ENCODE measurements at regions not wholly inside any gene's neighbourhood (a gene's known extent, or its start where the extent isn't known, plus 50 kb on each side); places are given as distances from the start of the nearest gene placed in this dataset.

DNA sequence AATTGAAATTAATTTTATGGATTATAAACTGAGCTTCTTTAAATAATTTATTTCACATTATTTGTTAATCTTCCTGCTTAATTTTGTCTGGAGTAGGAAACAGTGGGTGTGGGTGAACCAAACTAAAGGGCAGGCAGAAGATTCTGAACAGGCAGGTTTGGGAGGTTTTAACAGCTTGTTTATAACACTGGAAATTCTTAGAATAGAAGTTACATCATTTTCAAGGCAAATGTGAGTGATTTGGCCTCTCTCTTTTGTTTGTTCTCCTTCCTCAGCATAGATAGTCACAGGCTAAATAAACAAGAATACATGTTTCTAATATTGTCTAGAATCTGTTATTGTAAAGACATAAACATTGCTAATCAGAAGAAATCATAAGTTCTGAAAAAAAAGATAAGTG lies 970.9 kb upstream of the NUDT12 start:
- ChIA-PET POLR2A (no interaction called here), CTCF (interaction anchor here (0.7 kb wide), 1 partner anchor 227 kb away, joined by 3 read pairs; no protein-coding TSS in a partner anchor)
- Mint-ChIP-seq H3K9me3 (peaks cover 4 to 33% (median 5%) of the 10 kb centered on the region in 5 donors), H3K36me3 (no peaks in the 10 kb centered on the region), H3K4me3 (no peak overlapping the region), H3K4me1 (no peaks in the 10 kb centered on the region), H3K27ac (no peak overlapping the region), H3K27me3 (no peaks in the 10 kb centered on the region)
- no peak for DNase-seq
- Histone ChIP-seq H3K36me3 (ENCODE audit: insufficient read depth, low read length) (no peaks in the 10 kb centered on the region), H3K27ac (ENCODE audit: low read depth, low read length) (no peak overlapping the region), H3K4me3 (ENCODE audit: low read length) (no peak overlapping the region), H3K27me3 (ENCODE audit: insufficient read depth, low read length, poor library complexity, severe bottlenecking) (no peaks in the 10 kb centered on the region), H3K4me1 (ENCODE audit: insufficient read depth, low read length) (no peaks in the 10 kb centered on the region), H3K9me3 (ENCODE audit: low read length) (no peaks in the 10 kb centered on the region)

DNA sequence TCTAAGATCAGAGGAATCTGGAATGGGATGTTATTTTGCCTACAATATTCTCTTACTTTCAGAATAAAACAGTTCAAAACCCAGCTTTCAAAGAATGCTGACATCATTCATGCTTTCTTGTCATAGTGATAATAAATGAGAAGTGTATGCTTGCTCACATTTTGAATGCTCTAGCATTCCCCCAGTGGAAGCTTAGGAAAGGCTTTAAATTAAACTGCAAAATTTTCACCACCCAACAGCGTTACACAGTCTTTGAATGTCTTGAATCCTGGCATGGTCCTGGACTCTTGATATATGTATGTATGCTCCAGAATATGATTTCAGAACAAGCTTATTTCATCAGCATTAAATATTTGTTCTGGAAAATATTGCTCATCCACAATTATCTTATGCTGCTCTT lies 964.3 kb upstream of the NUDT12 start:
- H3K4me3 ChIP-seq (ENCODE audit: low read length), result no peak overlapping the region
- no peak overlapping the region for H3K27ac Mint-ChIP-seq
- POLR2A ChIA-PET, result no interaction called here
- CTCF ChIA-PET, result no interaction called here
- DNase-seq, result no peak
- no peak overlapping the region for H3K27ac ChIP-seq (ENCODE audit: low read depth, low read length)
- no peak overlapping the region for H3K4me3 Mint-ChIP-seq
- no peaks in the 10 kb centered on the region for H3K4me1 ChIP-seq (ENCODE audit: insufficient read depth, low read length)
- H3K36me3 Mint-ChIP-seq, result no peaks in the 10 kb centered on the region
- H3K9me3 ChIP-seq (ENCODE audit: low read length), result no peaks in the 10 kb centered on the region
- H3K9me3 Mint-ChIP-seq, result peaks cover 0 to 22% (median 5%) of the 10 kb centered on the region in 5 donors
- H3K27me3 ChIP-seq (ENCODE audit: insufficient read depth, low read length, poor library complexity, severe bottlenecking), result no peaks in the 10 kb centered on the region
- no peaks in the 10 kb centered on the region for H3K4me1 Mint-ChIP-seq
- H3K36me3 ChIP-seq (ENCODE audit: insufficient read depth, low read length), result no peaks in the 10 kb centered on the region
- H3K27me3 Mint-ChIP-seq, result no peaks in the 10 kb centered on the region

DNA sequence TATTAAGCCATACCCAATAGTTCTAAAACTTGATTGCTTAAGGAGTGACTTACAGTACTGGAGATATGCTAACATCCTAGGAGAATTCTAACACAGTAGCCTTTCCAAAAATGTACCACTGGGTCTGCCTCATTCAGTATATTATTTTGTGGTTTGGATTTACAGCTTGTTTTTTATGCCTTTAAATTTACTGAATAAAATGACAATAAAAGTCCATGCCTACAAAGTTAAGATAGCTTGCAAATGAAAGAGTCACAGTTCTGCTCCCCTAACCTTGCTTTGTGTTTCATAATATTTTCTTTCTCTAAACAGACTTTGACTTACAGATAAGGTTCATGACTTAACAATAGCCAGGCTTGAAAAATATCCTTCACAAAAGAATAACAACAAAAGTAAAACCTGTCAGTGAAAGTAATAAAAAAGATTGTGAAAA lies 951.1 kb upstream of the NUDT12 start:
- H3K4me1 Mint-ChIP-seq, result no peaks in the 10 kb centered on the region
- CTCF ChIA-PET, result no interaction called here

DNA sequence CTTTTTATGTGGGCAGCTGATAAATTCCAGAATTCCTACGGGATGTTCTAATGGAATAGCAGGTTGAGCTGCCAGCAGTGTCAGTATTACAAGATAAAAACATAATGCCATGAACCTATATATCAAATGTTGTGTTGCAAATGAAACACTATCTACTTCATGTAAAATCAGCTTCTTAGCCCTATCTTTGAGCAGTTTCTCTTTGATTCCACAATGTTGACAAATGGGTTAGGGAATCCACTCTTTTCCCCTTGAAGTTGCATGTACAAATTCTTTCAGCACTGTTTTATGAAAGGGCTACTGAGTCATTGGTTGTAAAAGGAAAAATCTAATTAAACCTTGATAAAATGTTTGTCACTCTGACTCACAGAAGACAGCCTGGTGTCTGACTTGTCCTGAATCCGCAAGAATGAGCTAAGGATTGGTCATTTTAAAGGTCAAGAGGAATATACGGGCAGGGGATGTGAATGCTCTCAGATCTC lies 950.6 kb upstream of the NUDT12 start:
- no peaks in the 10 kb centered on the region for H3K4me1 Mint-ChIP-seq
- no peaks in the 10 kb centered on the region for H3K27me3 ChIP-seq (ENCODE audit: insufficient read depth, low read length, poor library complexity, severe bottlenecking)
- peaks cover 9 to 28% (median 19%) of the 10 kb centered on the region in 5 donors for H3K9me3 Mint-ChIP-seq
- CTCF ChIA-PET, result no interaction called here
- no peaks in the 10 kb centered on the region for H3K36me3 Mint-ChIP-seq
- no peak for DNase-seq
- H3K4me3 ChIP-seq (ENCODE audit: low read length), result no peak overlapping the region
- no peak overlapping the region for H3K27ac ChIP-seq (ENCODE audit: low read depth, low read length)
- H3K27me3 Mint-ChIP-seq, result no peaks in the 10 kb centered on the region
- H3K4me3 Mint-ChIP-seq, result no peak overlapping the region
- no peaks in the 10 kb centered on the region for H3K9me3 ChIP-seq (ENCODE audit: low read length)
- no peaks in the 10 kb centered on the region for H3K36me3 ChIP-seq (ENCODE audit: insufficient read depth, low read length)
- H3K4me1 ChIP-seq (ENCODE audit: insufficient read depth, low read length), result no peaks in the 10 kb centered on the region
- H3K27ac Mint-ChIP-seq, result no peak overlapping the region
- POLR2A ChIA-PET, result no interaction called here

More for the DNA sequence above, 951.1 kb upstream of the NUDT12 start:
- no peaks in the 10 kb centered on the region for H3K4me1 ChIP-seq (ENCODE audit: insufficient read depth, low read length)
- H3K27ac ChIP-seq (ENCODE audit: low read depth, low read length), result no peak overlapping the region
- no peaks in the 10 kb centered on the region for H3K36me3 ChIP-seq (ENCODE audit: insufficient read depth, low read length)
- POLR2A ChIA-PET, result no interaction called here
- Mint-ChIP-seq H3K36me3 (no peaks in the 10 kb centered on the region), H3K27me3 (no peaks in the 10 kb centered on the region), H3K27ac (no peak overlapping the region), H3K9me3 (peaks cover 8 to 24% (median 16%) of the 10 kb centered on the region in 5 donors), H3K4me3 (no peak overlapping the region)
- no peaks in the 10 kb centered on the region for H3K27me3 ChIP-seq (ENCODE audit: insufficient read depth, low read length, poor library complexity, severe bottlenecking)
- DNase-seq, result no peak
- H3K4me3 ChIP-seq (ENCODE audit: low read length), result no peak overlapping the region
- H3K9me3 ChIP-seq (ENCODE audit: low read length), result no peaks in the 10 kb centered on the region

DNA sequence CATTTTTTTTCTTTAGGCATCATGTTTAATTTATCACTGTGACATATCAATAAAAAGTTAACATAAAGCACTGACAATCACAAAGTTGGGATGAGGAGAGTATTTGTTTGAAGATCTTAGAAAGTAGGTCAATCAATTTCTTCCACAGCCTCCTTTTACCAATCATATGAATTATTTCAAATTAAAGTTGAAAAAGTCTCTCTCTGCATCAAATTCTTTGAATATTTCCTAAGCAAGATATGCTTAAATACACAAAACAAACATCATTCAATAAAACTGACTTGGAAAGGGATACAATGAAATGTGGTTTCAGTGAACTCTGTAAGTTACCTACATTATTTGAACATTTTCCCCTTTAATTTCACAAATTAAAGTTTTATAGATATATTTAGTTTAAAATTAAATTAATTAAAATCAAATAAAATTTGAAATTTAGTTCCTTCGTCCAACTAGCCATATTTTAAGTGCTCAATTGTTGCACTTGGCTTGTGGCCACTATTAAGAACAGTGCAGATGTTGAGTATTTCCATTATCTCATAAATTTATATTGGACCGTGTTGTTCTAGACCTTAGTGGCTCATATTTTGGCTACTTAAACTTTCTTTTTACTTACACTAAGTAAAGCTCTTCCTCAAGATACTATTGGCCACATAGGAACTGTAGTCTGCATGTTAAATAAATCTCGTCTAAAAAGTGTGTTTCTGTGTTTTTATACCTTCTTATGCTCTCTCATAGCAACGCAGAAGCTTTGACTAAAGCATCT lies 949.7 kb upstream of the NUDT12 start:
- no peak overlapping the region for H3K27ac ChIP-seq (ENCODE audit: low read depth, low read length)
- Mint-ChIP-seq H3K27me3 (no peaks in the 10 kb centered on the region), H3K4me3 (no peak overlapping the region), H3K27ac (no peak overlapping the region), H3K36me3 (no peaks in the 10 kb centered on the region), H3K4me1 (no peaks in the 10 kb centered on the region), H3K9me3 (peaks cover 9 to 34% (median 19%) of the 10 kb centered on the region in 5 donors)
- ChIA-PET POLR2A (no interaction called here), CTCF (no interaction called here)
- H3K4me3 ChIP-seq (ENCODE audit: low read length), result no peak overlapping the region
- H3K27me3 ChIP-seq (ENCODE audit: insufficient read depth, low read length, poor library complexity, severe bottlenecking), result no peaks in the 10 kb centered on the region
- no peak for DNase-seq
- H3K9me3 ChIP-seq (ENCODE audit: low read length), result no peaks in the 10 kb centered on the region
- H3K36me3 ChIP-seq (ENCODE audit: insufficient read depth, low read length), result no peaks in the 10 kb centered on the region
- no peaks in the 10 kb centered on the region for H3K4me1 ChIP-seq (ENCODE audit: insufficient read depth, low read length)

DNA sequence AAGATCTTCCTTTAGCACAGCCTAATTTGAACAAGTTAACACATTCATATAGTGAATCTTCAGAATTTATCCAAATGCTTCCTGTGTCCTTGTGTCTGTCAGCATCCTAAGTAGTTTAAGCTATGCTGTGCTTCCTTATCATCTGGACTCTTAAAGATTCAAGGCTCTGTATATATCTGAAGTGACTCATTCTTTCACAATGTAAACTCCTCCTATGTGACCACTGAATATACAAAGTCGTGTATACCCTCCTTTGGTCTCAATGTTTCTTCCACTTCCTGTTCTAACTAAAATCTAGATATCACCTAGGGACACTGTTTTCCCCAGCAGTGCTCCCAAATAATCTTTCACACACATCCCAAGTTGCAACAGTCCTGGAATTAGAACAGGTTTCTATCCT lies 935.7 kb upstream of the NUDT12 start:
- no peaks in the 10 kb centered on the region for H3K36me3 ChIP-seq (ENCODE audit: insufficient read depth, low read length)
- Mint-ChIP-seq H3K9me3 (peaks cover 0 to 23% (median 7%) of the 10 kb centered on the region in 5 donors), H3K27me3 (no peaks in the 10 kb centered on the region), H3K4me1 (no peaks in the 10 kb centered on the region), H3K27ac (no peak overlapping the region), H3K4me3 (no peak overlapping the region), H3K36me3 (no peaks in the 10 kb centered on the region)
- H3K27me3 ChIP-seq (ENCODE audit: insufficient read depth, low read length, poor library complexity, severe bottlenecking), result no peaks in the 10 kb centered on the region
- CTCF ChIA-PET, result no interaction called here
- H3K9me3 ChIP-seq (ENCODE audit: low read length), result no peaks in the 10 kb centered on the region
- no peak overlapping the region for H3K4me3 ChIP-seq (ENCODE audit: low read length)
- POLR2A ChIA-PET, result no interaction called here
- no peak overlapping the region for H3K27ac ChIP-seq (ENCODE audit: low read depth, low read length)
- H3K4me1 ChIP-seq (ENCODE audit: insufficient read depth, low read length), result no peaks in the 10 kb centered on the region
- no peak for DNase-seq

DNA sequence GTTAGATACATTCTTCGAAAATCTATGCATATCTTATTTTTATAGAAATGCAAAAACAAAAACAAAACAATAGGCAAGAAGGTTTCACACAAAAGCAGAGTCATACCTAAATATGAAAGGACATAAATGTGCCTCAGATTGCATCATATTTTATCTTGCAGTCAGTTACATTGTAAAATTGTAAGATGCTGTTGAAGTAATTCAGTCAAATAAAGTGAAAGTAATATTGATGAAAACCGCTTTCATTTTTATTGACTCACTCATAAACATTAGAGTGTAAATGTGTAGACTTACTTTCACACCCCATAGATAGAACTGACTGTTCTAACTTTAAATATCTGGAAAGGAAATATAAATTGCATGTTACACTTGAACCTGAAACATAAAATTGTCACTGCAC lies 931.5 kb upstream of the NUDT12 start:
- no peaks in the 10 kb centered on the region for H3K27me3 Mint-ChIP-seq
- Histone ChIP-seq H3K27me3 (ENCODE audit: insufficient read depth, low read length, poor library complexity, severe bottlenecking) (no peaks in the 10 kb centered on the region), H3K36me3 (ENCODE audit: insufficient read depth, low read length) (no peaks in the 10 kb centered on the region), H3K9me3 (ENCODE audit: low read length) (no peaks in the 10 kb centered on the region), H3K4me1 (ENCODE audit: insufficient read depth, low read length) (no peaks in the 10 kb centered on the region), H3K4me3 (ENCODE audit: low read length) (no peak overlapping the region), H3K27ac (ENCODE audit: low read depth, low read length) (no peak overlapping the region)
- POLR2A ChIA-PET, result no interaction called here
- H3K4me3 Mint-ChIP-seq, result no peak overlapping the region
- CTCF ChIA-PET, result no interaction called here
- H3K9me3 Mint-ChIP-seq, result peaks cover 2 to 7% (median 4%) of the 10 kb centered on the region in 5 donors
- DNase-seq, result no peak
- H3K4me1 Mint-ChIP-seq, result no peaks in the 10 kb centered on the region
- no peaks in the 10 kb centered on the region for H3K36me3 Mint-ChIP-seq
- no peak overlapping the region for H3K27ac Mint-ChIP-seq

DNA sequence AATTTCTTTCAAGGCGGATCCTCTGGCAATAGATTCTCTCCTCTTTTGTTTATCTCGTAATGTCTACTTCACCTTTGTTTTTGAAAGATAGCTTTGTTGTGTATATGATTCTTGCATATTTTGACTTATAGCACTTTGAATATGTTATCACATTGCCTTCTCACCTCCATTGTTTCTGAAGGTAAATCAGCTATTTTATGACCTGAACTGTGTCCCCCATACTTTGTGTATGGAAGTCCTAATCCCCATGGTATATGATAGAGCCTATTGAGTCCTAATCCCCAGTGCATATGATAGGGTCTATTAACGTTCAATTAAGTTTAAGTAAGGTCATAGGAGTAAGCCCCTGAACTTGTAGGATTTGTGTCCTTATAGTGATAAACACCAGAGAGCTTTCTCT lies 910.2 kb upstream of the NUDT12 start:
- Histone ChIP-seq H3K4me3 (ENCODE audit: low read length) (no peak overlapping the region), H3K4me1 (ENCODE audit: insufficient read depth, low read length) (no peaks in the 10 kb centered on the region), H3K36me3 (ENCODE audit: insufficient read depth, low read length) (no peaks in the 10 kb centered on the region), H3K27ac (ENCODE audit: low read depth, low read length) (no peak overlapping the region), H3K9me3 (ENCODE audit: low read length) (peaks cover 9% of the 10 kb centered on the region), H3K27me3 (ENCODE audit: insufficient read depth, low read length, poor library complexity, severe bottlenecking) (no peaks in the 10 kb centered on the region)
- no peak overlapping the region for H3K27ac Mint-ChIP-seq
- ChIA-PET POLR2A (no interaction called here), CTCF (no interaction called here)
- no peaks in the 10 kb centered on the region for H3K36me3 Mint-ChIP-seq
- no peaks in the 10 kb centered on the region for H3K27me3 Mint-ChIP-seq
- H3K4me3 Mint-ChIP-seq, result no peak overlapping the region
- DNase-seq, result no peak
- no peaks in the 10 kb centered on the region for H3K4me1 Mint-ChIP-seq
- peaks cover 0 to 17% (median 9%) of the 10 kb centered on the region in 5 donors for H3K9me3 Mint-ChIP-seq

Measured in CD8-positive, alpha-beta memory T cell (primary cell).